ENCODE measurements at regions not wholly inside any gene's neighbourhood (a gene's known extent, or its start where the extent isn't known, plus 50 kb on each side); places are given as distances from the start of the nearest gene placed in this dataset.

DNA sequence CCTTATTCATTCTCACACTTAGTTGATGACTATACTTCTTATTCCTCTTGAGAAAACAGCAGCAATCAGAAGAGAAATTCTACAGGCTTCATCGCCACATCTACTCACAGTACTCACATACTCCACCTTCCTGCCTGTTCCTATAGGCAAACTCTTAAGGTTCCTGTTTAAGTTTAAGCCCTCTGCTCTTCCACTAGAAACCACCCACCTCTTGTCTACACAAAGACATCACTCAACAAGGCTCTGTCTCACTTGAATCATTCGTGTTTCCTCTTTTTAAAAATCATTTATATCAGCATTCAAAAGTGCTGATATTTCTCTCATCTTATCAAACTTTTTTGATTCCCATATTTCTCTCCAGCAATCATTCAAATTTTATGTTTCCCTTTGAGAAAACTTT lies 85.5 kb upstream of the ADO start:
- DNase-seq (ENCODE audit: low read depth, low spot score) (no peak), FAIRE-seq (no peak)
- Histone ChIP-seq H3K27me3 (ENCODE audit: control insufficient read depth in 2 of 2, insufficient read depth in 2 of 2, low read length in 2 of 2) (no peaks in the 10 kb centered on the region), H3K9me3 (replicated peaks; ENCODE audit: control insufficient read depth, insufficient read depth, low read length) (no peaks in the 10 kb centered on the region), H3K27ac (ENCODE audit: insufficient read depth, low read depth, low read length) (no peak overlapping the region), H3K9ac (replicated peaks; ENCODE audit: extremely low read depth, insufficient read depth, low read length) (no peak overlapping the region), H3K36me3 (ENCODE audit: control insufficient read depth in 2 of 2, extremely low read depth in 1 of 2, insufficient read depth in 2 of 2, low read length in 2 of 2) (no peaks in the 10 kb centered on the region), H4K20me1 (replicated peaks; ENCODE audit: control insufficient read depth, extremely low read depth, insufficient read depth, low read length) (no peaks in the 10 kb centered on the region), H3K4me1 (ENCODE audit: control insufficient read depth, extremely low read depth, insufficient read depth, low read length) (no peaks in the 10 kb centered on the region), H3K9me1 (replicated peaks; ENCODE audit: control insufficient read depth, extremely low read depth, insufficient read depth, low read length) (no peaks in the 10 kb centered on the region), H3K79me2 (ENCODE audit: control insufficient read depth, insufficient read depth, low read length) (no peaks in the 10 kb centered on the region), H3K4me3 (replicated peaks in 1 of 3; ENCODE audit: insufficient read depth in 1 of 3, low read depth in 1 of 3, low read length in 3 of 3) (no peak overlapping the region), H3K4me2 (ENCODE audit: insufficient read depth, low read length) (no peak overlapping the region), H2AFZ (ENCODE audit: low read depth, low read length) (no peak overlapping the region)
- POLR2A ChIA-PET, result no interaction called here
- CTCF ChIA-PET, result no interaction called here
- no TSS peak for BruUV-seq (replicated peaks)
- dilution Hi-C loops (cut with MboI; ENCODE audit: extremely low pct_ligation_motif_present, low sequenced_read_pairs) (no loop called here), intact Hi-C loops (cut with micrococcal nuclease) (no loop called here)
- TF ChIP-seq, protein P1, sequence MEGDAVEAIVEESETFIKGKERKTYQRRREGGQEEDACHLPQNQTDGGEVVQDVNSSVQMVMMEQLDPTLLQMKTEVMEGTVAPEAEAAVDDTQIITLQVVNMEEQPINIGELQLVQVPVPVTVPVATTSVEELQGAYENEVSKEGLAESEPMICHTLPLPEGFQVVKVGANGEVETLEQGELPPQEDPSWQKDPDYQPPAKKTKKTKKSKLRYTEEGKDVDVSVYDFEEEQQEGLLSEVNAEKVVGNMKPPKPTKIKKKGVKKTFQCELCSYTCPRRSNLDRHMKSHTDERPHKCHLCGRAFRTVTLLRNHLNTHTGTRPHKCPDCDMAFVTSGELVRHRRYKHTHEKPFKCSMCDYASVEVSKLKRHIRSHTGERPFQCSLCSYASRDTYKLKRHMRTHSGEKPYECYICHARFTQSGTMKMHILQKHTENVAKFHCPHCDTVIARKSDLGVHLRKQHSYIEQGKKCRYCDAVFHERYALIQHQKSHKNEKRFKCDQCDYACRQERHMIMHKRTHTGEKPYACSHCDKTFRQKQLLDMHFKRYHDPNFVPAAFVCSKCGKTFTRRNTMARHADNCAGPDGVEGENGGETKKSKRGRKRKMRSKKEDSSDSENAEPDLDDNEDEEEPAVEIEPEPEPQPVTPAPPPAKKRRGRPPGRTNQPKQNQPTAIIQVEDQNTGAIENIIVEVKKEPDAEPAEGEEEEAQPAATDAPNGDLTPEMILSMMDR (IDR thresholded peaks at IDR 0.05; ENCODE audit: extremely low read depth in 1 of 2, insufficient read depth in 1 of 2, low read depth in 1 of 2, low read length in 2 of 2), result no peak

GRCh38 chr10:62721687-62722086 lies 82.8 kb upstream of the ADO start:
- no peak for DNase-seq (ENCODE audit: low read depth, low spot score)
- no peak for TF ChIP-seq POLR2AphosphoS5 (IDR thresholded peaks at IDR 0.05; ENCODE audit: insufficient read depth, low read depth, low read length)
- no peak for TF ChIP-seq GATA2 (IDR thresholded peaks at IDR 0.05; ENCODE audit: insufficient read depth, insufficient read length, low read depth, low read length)
- no peak for TF ChIP-seq POLR2A (IDR thresholded peaks at IDR 0.05; ENCODE audit: low read depth, low read length)
- TF ChIP-seq JUN (IDR thresholded peaks at IDR 0.05; ENCODE audit: borderline replicate concordance, insufficient read depth, insufficient read length, low read depth), result no peak
- no peak for TF ChIP-seq EZH2 (IDR thresholded peaks at IDR 0.05; ENCODE audit: borderline replicate concordance, low read depth, low read length, severe bottlenecking)
- no peak for TF ChIP-seq FOS (IDR thresholded peaks at IDR 0.05; ENCODE audit: borderline replicate concordance, insufficient read depth, low read length)
- TF ChIP-seq, protein P1 (IDR thresholded peaks at IDR 0.05; ENCODE audit: extremely low read depth in 1 of 2, insufficient read depth in 1 of 2, low read depth in 1 of 2, low read length in 2 of 2), result no peak
- no peak for TF ChIP-seq MYC (IDR thresholded peaks at IDR 0.05; ENCODE audit: low read depth, low read length)
- no peak for TF ChIP-seq MAX (IDR thresholded peaks at IDR 0.05; ENCODE audit: insufficient read depth, insufficient read length)
- no peak overlapping the region for H3K9ac ChIP-seq (replicated peaks; ENCODE audit: extremely low read depth, insufficient read depth, low read length)
- no peak overlapping the region for H2AFZ ChIP-seq (ENCODE audit: low read depth, low read length)
- H3K9me3 ChIP-seq (replicated peaks; ENCODE audit: control insufficient read depth, insufficient read depth, low read length), result no peaks in the 10 kb centered on the region
- no peaks in the 10 kb centered on the region for H3K79me2 ChIP-seq (ENCODE audit: control insufficient read depth, insufficient read depth, low read length)
- no peak overlapping the region for H3K4me2 ChIP-seq (ENCODE audit: insufficient read depth, low read length)
- no peaks in the 10 kb centered on the region for H3K27me3 ChIP-seq (ENCODE audit: control insufficient read depth in 2 of 2, insufficient read depth in 2 of 2, low read length in 2 of 2)
- H3K36me3 ChIP-seq (ENCODE audit: control insufficient read depth in 2 of 2, extremely low read depth in 1 of 2, insufficient read depth in 2 of 2, low read length in 2 of 2), result no peaks in the 10 kb centered on the region
- dilution Hi-C loops (cut with MboI; ENCODE audit: extremely low pct_ligation_motif_present, low sequenced_read_pairs) (no loop called here), intact Hi-C loops (cut with micrococcal nuclease) (no loop called here)
- ChIA-PET CTCF (no interaction called here), POLR2A (no interaction called here)
- H3K4me1 ChIP-seq (ENCODE audit: control insufficient read depth, extremely low read depth, insufficient read depth, low read length), result no peaks in the 10 kb centered on the region
- H3K9me1 ChIP-seq (replicated peaks; ENCODE audit: control insufficient read depth, extremely low read depth, insufficient read depth, low read length), result no peaks in the 10 kb centered on the region
- H3K27ac ChIP-seq (ENCODE audit: insufficient read depth, low read depth, low read length), result no peak overlapping the region
- H3K4me3 ChIP-seq (replicated peaks in 1 of 3; ENCODE audit: insufficient read depth in 1 of 3, low read depth in 1 of 3, low read length in 3 of 3), result no peak overlapping the region
- H4K20me1 ChIP-seq (replicated peaks; ENCODE audit: control insufficient read depth, extremely low read depth, insufficient read depth, low read length), result no peaks in the 10 kb centered on the region
- FAIRE-seq, result no peak
- no TSS peak for BruUV-seq (replicated peaks)
